ENCODE measurements at regions not wholly inside any gene's neighbourhood (a gene's known extent, or its start where the extent isn't known, plus 50 kb on each side); places are given as distances from the start of the nearest gene placed in this dataset.
"Not testable (repeated sequence)": the region's sequence is repeated elsewhere in the genome, so short reads cannot be mapped to it uniquely, and the experiment has no call there.

DNA sequence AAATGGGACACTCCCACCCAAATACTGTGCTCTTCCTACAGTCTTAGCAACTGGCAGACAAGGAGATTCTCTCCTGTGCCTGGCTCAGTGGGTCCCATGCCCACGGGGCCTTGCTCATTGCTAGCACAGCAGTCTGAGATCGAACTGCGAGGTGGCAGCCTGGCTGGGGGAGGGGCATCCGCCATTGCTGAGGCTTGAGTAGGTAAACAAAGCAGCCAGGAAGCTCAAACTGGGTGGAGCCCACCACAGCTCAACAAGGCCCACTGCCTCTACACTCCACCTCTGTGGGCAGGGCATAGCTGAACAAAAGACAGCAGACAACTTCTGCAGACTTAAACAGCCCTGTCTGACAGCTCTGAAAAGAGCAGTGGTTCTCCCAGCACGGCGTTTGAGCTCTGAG, 174.8 kb downstream of the COL12A1 start:
- DNase-seq (ENCODE audit: low read depth); H3K4me3 ChIP-seq (ENCODE audit: control insufficient read depth, low read depth, low read length): not testable (repeated sequence)

DNA sequence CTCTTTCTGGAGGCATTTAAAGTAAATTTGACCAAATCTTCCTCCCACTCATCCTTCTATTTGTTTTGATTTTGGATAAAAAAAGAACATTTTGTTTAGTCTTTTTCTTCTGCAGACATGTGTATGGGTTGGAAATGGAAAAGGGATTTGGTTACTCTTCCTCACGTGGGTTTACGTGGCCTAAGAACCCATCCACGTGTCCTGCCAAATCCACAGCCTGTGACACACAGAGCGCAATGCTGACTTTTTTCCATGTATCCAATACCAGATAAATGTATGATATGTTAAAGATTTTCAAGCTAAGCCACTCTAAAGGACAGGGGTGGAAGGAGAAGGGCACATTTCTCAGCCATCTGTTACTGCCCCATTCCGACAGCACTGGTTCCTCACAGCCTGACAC, 176.5 kb downstream of the COL12A1 start:
- TF ChIP-seq CTCF (conservative IDR thresholded peaks at IDR 0.05; ENCODE audit: control insufficient read depth, insufficient read depth, low read depth, low read length) = no peak
- no peak for DNase-seq (ENCODE audit: low read depth)
- no peak overlapping the region for H3K4me3 ChIP-seq (ENCODE audit: control insufficient read depth, low read depth, low read length)

DNA sequence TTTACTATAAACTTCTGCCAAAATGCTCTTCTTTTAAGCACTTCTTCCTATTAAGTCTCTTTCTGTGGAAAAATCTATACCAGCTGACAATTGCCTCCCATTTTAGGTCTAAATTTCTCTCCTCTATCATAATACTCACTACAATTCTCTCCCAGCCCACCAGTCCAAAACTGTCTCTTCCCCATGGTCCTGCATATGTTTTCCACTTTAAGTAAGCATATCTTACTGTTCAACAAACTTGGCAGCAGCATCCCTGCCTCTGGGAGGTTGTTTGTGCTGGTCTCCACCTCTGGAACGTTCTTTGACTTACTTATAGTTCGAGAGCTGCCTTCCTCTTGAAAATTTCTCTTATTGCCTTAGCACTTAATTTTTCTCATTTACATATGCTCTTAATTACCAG, 180.5 kb downstream of the COL12A1 start:
- H3K4me3 ChIP-seq (ENCODE audit: control insufficient read depth, low read depth, low read length) = no peak overlapping the region
- no peak for DNase-seq (ENCODE audit: low read depth)
- no peak for TF ChIP-seq CTCF (conservative IDR thresholded peaks at IDR 0.05; ENCODE audit: control insufficient read depth, insufficient read depth, low read depth, low read length)

DNA sequence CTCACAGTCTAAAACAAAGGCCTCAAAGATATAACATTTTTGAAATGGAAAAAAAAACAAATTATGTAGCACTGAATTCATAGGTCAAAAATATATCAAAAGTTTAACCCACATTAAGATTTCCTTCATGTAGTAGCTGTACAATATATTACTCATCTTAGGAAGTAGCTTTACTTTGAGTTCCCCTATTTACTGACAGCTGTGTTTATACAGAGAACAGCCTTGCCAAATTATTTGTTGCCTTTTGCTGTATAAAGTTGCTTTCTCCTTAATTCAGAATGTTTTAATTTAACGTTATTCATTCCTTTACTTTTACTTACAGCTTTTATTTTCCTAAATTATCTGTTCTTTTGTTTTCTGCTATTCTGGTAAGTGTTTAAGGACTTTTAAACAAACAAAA, 181.0 kb downstream of the COL12A1 start:
- no peak overlapping the region for H3K4me3 ChIP-seq (ENCODE audit: control insufficient read depth, low read depth, low read length)
- TF ChIP-seq CTCF (conservative IDR thresholded peaks at IDR 0.05; ENCODE audit: control insufficient read depth, insufficient read depth, low read depth, low read length) = no peak
- DNase-seq (ENCODE audit: low read depth) = peak; percentile 31

- no peak overlapping the region for H3K4me3 ChIP-seq (ENCODE audit: control insufficient read depth, low read depth, low read length)
- DNase-seq (ENCODE audit: low read depth) = peak; percentile 52
Observed at GRCh38 chr6:75023634-75024033, 182.2 kb downstream of the COL12A1 start.

GRCh38 chr6:75020971-75021370, 184.9 kb downstream of the COL12A1 start:
- DNase-seq (ENCODE audit: low read depth) = no peak
- H3K4me3 ChIP-seq (ENCODE audit: control insufficient read depth, low read depth, low read length) = no peak overlapping the region
- TF ChIP-seq CTCF (conservative IDR thresholded peaks at IDR 0.05; ENCODE audit: control insufficient read depth, insufficient read depth, low read depth, low read length) = no peak

More at GRCh38 chr6:75023634-75024033, 182.2 kb downstream of the COL12A1 start:
- no peak for TF ChIP-seq CTCF (conservative IDR thresholded peaks at IDR 0.05; ENCODE audit: control insufficient read depth, insufficient read depth, low read depth, low read length)

- TF ChIP-seq CTCF (conservative IDR thresholded peaks at IDR 0.05; ENCODE audit: control insufficient read depth, insufficient read depth, low read depth, low read length) = no peak
- no peak for DNase-seq (ENCODE audit: low read depth)
Observed at GRCh38 chr6:75020376-75020775, 185.5 kb downstream of the COL12A1 start.

More at GRCh38 chr6:75020376-75020775, 185.5 kb downstream of the COL12A1 start:
- no peak overlapping the region for H3K4me3 ChIP-seq (ENCODE audit: control insufficient read depth, low read depth, low read length)

All from fibroblast of mammary gland (primary cell).